HG03108 (cell line): ENCODE measurements at regions not wholly inside any gene's neighbourhood (a gene's known extent, or its start where the extent isn't known, plus 50 kb on each side); places are given as distances from the start of the nearest gene placed in this dataset.

ENCODE experiments used
- ATAC-seq: cut with Tn5 transposase; IDR thresholded peaks from one replicate; pipeline ENCODE4 v1.9.1; 2021; ENCODE audit warnings: moderate library complexity; ENCODE audit not compliant: unreplicated experiment

DNA sequence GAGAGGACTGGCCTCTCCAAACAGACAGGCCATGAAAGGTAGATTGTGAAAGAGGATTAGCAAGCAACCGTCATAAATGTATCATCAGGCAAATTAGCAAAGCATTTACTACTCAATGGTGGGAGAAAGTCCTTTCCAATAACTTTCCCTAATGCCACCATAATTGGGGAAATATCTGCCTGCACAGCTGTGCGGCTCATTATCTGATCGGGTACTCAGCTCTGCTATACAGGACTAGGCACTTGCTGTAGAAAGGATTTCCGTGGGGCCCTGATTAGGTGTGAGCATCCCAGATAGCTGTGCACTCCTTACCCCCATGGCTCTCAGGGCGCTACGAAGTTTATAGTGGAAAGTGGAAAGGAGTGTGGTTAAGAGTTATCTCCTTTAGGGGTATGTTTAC lies 309.7 kb upstream of the PLET1 start:
- ATAC-seq, result no peak

DNA sequence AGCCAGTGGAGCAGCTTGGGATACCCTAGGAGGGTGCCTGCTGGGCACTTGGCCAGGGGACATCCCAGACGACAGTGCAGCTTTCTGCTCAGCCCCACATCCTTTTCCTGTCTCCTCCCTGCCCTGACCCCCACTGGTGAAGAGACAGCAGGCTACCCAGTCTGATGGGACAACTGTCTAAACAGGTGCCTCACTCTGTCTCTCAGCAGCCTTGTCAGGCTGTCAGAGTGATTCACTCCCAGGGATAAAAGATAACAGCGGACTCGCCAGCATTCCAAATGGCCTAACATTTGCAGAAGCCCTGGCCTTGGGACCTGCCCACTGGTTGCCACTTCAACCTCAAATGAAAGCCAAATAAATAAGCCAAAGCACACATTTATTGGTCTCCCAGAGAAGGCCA lies 318.6 kb upstream of the PLET1 start:
- ATAC-seq, result no peak

DNA sequence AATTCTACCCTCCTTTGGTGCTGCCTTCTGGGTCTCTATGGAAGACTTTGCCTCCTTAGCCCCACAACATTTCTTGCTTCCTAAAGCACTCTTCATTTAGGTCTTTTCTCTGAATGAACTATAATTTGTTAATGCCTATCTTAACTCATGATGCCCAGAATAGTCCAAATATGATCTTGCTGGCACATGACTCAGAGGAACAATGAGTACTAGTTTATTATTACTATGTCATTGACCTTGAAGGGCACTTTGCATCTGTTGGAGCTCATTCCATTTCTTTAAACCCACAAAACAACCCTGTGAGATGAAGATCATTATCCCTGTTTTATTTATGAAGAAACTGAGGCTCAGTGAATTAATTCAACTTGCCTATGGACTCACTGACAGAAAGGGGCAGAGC lies 320.2 kb upstream of the PLET1 start:
- ATAC-seq, result no peak

DNA sequence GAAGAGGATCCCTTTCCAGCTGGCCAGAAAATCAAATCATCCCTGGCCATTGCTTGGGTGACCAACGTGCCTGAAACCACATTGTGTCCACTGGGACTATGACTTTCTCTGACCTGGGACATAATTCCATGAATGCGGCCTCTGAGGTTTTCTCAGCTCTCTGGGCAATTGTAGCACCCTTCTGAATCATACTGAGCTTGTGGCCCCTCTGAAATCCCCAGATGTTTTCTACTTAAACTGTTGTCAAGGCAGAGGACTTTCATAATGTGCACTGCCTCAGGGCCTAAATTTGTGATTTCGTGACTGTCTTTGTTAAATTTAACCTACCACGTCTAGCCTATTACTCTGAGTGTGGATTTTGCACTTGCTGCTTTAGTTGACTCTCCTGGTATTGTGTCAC lies 321.1 kb upstream of the PLET1 start:
- no peak for ATAC-seq

DNA sequence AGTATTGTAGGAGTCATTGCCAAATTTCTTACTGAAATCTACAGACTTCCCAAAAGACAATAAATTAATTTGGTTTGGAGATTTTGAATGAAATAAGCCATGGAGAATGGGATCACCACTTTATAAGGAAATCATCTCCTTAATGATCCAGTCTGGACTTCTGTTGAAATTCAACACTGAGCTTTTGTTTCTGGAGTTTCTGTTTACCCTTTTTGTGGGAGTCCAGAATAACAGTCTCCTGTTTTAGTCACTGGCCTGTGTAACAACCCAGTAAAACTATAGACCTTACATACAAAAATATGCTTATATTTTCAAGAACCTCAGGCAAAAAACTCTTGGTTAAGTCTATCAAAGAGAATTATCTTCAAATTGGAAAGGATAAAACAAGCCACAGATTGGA lies 321.7 kb upstream of the PLET1 start:
- no peak for ATAC-seq

DNA sequence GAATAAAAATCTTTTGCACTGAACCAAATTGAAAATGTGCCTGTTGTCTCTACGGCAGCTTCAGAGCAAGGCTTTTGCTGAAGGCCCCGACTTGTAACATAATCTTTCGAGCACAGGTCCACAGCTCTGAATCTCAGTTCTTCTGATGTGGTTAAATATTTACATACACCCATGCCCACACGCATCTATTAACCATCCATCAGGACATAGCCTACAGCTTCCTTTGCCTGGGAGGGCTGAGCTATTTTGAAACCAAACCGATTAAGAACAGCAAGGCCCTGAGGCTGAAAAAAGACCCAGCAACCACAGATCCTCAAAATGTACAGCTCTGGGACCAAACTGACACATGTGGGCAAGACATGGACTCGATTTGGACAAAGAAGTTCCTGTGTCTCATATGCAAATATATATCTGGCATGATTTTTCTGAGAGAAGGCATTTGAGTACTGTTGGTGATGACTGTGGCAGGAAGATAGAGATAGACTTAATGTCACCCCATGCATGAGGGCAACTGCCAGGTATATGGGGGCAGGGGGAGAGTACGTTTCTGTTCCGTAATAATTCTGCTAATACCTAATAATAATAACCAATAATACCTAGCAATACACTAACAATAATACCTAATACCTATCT lies 322.7 kb upstream of the PLET1 start:
- peak; percentile 82 for ATAC-seq

DNA sequence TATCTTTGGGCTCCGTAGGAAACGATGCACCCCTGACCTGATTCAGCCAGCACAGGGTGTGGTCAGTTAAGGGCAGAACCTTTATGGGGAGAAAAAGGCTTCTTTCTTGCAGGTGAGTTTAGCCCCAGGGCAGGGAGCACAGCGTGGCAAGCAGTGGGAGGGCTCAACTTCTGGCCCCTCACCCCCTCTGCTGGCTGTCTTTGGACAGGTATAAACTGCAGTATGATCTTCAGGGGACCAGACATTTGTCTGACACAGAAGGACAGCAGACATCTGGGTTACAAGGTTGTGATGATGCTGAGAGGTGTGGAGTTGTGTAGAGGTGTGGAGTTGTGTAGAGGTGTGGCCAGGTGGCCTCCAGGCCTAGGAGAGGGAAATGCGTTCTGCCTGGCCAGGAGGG lies 324.0 kb upstream of the PLET1 start:
- no peak for ATAC-seq

DNA sequence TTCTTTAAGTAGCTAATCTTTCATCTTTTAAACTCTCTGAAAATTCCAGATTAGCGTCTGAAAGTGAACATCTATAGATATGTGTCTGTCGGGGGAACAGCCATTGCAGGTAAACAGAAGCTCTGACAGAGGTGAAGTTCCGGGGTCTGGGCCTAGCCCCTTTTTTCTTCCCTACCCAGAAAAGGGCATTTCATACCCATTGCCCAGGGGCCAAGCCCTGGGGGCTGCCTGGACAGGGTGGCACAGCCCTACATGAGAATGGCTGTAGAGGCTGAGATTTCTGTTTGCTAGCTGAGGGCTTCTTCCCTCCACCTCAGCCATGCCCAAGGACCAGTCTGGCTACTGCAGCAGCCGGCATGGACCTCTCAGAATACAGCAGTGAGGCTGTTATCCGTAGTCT lies 327.0 kb upstream of the PLET1 start:
- no peak for ATAC-seq

DNA sequence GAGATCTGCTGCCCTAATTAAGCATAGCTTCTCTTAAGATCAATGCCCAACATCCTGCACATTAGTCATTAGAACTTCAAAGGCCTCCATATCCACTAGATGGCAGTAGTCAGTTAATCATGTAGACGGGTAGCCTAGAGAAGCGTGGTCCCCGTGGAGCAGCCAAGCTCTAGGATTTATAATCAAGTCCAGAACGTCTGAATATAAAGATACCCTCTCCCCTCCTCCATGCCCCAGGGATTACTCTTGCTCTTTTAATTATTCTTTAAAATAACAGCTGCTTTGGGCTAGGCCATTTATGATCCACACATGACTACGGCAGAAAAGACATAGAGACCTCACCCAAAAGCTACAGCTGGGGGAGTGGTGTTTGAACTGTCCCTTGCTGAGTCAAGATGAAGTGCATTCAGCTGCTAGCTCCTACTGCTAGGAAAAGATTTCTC lies 327.6 kb upstream of the PLET1 start:
- ATAC-seq, result no peak

DNA sequence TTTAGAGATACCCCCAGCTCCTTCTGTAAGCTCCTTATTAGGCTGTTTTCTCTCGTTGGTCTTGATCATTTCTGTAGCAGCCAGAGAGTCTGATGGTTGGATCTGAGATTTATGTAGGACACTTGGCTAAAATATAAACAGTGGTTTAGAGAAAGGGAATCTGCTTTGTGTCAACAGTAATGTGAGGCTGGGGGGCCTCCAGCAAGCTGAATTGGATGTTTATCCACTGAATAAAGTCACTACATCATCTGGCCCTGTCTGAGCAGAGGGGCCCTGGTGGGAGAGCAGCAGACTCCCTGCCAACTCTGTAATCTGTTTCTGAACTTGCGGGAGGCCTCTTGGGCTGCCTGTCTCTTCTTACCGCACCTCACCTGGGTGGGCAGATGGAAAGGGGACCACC lies 328.5 kb upstream of the PLET1 start:
- no peak for ATAC-seq

DNA sequence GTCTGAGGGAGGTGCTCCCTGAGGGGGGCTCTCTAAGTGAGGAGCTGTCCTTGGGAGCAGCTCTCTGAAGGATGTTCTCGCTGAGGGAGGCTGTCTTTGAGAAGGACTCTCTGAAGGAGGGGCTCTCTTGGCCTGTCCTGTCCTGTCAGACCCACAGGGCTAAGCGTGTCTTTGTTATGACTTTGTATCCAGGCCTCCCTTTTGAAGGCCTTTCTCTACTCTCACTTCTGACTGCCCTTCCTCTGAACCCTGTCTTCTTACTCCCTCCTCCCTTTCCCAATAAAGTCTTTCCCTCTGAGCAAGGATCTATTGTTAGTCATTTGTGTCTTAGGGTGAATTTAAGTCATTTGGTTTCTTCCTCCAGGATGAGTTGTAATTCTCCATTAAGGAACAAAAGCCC lies 330.1 kb upstream of the PLET1 start:
- no peak for ATAC-seq

DNA sequence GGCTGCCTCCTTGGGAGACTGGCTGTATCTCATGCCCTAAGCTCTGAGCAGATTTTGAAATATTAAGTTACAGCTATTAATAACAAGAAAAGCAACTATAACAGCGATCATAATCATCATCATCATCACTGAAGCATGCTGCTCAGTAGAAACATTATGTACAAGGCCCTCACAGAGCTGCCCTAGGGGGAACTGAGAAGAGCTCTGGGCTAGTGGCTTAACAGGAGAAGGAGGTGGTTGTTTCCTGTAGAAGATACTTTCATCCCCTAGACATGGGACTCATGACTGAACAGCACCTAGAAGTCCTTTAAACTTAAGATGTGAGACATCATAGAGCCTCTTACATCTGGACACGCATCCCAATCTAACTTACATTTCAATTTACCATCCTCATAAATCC lies 332.8 kb upstream of the PLET1 start:
- no peak for ATAC-seq

DNA sequence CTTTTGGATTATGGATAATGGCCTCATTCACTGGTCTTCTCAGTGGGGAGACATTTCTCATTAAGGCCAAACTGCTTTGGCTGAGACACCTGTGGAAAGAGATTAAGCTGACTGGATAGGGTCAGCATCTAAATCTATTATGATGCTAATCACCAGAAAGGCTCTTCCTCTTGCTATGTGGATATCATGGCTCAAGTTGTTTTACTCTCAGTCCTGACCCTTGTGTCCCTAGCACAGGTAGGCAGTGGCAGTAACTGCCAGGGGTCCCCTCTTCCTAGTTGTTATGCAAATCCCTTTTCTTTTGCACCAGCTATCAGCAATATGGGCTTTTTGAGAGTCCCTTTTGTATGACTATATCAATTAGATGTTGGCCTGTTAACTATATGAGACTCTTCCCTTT lies 335.7 kb upstream of the PLET1 start:
- no peak for ATAC-seq

DNA sequence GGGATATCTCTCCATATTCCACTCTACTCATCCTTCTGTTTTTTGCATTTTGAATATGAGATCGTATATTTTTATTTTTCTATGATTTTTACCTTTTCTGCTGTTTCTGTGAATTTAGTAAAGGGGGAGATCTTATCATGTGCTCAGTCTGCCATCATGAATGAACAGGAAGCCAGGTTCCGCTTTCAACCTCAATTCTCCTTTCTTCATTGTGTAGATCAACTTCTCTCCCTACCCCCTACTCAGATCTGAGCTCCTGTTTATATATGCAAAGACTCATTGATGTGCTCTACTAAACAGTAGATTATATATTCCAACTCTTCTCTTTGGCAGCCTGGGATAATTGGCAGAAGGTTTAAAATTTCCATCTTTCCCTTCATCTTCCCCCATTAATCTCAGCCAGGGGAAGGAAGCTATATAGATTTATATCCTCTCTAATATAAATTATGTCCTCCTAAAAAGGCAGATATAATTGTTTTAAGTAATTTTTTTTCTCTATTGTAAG lies 336.7 kb upstream of the PLET1 start:
- ATAC-seq, result no peak

DNA sequence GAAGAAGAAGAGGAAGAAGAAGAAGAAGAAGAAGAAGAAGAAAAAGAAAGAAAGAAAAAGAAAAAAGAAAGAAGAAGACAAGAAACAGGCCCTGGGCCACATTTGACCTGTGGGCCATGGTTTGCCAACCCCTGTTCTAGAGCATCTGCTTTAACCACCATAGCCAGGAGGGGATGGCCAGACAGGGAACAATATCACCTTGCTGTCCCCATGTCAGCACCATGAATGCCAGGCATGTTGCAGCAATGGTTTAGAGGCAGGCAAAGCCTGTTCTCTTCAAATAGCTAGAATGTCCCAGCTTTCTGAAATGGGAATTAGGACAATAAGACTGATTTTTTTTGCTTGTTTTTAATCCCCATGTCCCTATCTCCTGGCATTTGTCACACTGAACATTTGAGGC lies 338.6 kb upstream of the PLET1 start:
- ATAC-seq, result no peak

DNA sequence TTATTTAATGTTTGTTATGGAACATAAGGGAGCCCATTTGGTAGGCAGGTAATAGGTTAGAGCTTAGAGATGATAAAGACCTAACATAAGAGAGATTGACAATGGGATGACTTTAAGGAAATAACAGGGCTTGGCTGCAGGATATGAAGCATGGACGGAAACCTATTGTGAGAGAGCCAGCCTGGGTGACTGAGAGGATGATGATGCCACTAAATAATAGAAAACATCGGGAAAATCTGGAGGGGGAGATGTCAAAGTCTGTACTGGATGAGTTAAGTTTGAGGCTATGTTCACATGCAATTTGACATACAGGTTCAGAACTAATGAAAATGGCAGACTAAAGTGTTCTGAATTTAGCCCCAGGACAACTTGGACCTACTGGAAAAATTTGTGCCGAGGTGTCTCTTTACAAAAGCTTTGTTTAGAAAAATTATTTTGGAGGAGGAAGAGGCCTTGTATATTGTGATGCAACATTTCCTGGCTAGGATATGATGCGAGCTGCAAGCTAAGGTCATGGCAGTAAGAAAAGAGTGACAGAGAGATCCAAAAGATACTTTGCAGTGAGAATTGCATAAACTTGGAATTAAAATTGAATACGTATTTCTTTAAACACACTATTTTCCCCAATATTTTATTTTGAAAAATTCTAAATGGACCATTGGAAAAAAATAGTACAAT lies 339.3 kb upstream of the PLET1 start:
- no peak for ATAC-seq

DNA sequence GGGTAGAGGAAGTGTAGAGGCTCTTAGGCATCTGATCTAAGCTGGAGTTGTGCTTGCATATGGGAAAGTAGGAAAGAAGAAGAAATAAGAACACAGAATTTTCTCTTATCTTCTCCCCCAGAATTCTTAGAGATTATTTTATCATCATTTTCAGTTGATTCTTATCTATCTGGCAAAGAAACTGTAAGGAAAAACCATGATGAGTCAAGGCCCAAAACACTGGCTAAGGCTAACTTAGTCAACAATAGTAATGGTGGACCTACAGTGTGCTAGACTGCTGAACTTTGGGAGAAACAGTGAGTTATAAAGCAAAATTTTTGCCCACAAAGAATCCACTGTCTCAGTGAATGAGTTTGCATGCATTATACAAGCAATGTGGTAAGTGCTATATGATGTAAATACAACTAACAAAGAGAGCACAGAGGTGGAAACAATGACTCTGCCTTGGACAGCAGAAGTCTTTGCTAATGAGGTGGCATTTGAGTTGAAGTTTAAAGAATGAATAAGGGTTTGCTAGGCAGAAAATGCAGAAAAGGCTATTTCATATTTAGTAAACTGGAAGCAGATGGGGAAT lies 344.5 kb upstream of the PLET1 start:
- ATAC-seq, result no peak

DNA sequence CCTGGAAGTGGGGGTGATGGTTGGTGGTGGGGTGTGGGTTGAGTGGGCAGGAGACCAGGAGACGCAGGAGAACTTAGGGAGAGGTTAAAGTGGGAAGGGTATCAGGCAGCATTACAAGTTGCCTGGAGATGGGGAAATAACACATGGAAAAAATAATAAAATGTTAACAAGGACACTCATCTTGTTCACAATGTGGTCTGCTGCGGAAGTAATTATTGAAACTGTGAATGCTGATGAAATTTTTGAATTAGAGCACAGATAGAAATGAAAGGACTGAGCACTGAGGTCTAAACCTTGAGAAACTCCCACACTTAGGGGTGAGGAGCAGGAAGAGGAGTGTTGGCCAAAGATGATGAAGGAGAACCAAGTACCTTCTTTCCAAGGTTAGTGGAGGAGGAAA lies 346.0 kb upstream of the PLET1 start:
- no peak for ATAC-seq

DNA sequence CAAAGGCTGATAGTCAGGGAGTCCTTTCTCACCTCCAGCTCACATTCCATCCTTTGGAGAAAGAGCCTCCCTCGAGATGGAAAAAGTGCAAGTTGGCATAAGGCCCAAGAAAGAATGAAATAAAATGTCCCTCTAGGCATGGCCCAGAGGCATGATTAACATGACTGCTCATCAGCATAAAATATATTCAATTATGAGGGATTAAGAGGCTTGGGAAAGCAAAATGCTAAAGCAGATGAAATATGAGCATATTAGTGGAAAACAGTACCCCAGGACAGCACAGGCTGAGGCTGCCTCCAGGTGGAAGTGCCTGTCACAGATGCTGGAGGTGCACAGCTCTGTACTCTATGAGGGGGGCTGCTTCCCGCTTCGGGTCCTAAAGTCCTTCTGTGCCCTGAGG lies 347.8 kb upstream of the PLET1 start:
- ATAC-seq, result no peak

DNA sequence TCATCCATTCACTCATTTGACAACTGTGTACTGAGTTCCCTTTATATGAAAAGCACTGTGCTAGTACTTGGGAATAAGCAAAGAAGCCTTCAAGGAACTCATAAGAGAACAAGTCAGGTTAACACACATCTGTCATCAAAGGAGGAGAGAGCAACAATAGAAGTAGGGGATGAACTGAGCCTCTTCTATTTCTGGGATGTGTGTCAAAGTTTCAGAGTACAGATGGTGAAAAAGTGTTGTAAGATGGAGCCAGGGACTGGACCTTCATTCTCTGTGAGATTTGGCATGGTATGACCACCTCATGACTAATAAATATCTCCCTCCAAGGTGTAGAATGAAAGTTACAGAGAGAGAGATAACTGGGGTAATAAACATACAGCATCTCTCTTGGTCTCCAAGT lies 349.8 kb upstream of the PLET1 start:
- no peak for ATAC-seq

DNA sequence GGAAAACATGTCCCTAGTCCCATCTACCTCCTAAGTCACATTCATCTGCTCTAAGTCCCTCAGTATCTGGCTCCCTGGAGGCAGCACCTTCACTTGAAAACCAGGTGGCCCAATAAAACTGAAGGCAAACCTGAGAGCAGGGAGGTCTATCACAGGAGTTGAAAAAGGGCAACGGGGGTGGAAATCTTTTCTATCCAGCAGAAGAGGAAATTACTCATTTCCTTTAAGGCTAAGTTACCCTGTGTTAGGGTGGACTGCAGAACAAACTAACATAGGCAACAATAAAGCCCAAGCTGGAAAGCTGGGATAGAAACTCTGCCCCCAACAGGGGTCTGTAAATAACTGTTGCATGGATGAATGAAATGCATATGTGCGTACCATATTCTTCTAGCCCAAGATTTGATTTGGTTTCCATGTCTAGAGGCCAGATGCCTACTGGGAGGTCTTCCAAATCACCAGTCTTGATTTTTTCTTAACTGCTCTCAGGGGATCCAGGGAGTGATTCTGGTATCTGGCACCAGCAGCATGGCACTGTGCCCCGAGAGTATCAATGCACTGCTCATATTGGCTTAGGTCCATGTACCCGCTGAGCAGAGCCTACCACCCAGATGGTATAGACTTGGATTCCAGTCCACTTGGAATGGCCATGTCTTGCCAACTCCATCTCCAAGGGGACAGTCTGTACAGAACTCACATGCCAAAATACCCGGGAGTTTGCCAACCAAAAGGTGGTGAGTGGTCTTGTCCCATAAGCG lies 350.0 kb upstream of the NCAM1 start:
- ATAC-seq, result no peak

DNA sequence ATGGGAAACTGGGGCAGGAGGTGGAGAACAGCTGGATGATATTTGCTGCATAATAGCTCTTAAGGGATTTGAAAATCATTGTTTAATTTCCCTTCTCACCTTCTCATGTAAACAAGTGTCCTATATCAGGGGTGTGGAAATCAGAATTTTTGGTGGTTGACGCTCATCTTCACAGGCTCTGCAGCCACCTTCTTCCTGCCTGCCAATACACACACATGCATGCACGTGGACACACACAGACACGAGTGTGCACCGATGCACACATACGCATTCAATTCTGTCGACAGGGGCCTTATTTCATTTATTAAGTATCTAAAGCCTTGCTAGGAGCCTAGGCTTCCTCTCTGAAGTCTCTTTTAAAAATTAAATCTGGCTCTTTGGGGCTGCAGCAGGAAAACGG lies 349.4 kb upstream of the NCAM1 start:
- ATAC-seq, result no peak
